Liver (tissue), 8 donors: ENCODE measurements at regions not wholly inside any gene's neighbourhood (a gene's known extent, or its start where the extent isn't known, plus 50 kb on each side); places are given as distances from the start of the nearest gene placed in this dataset.

Experiments used
- DNase-seq: peaks from one replicate; pipeline ENCODE4 v3.0.0-alpha.2; 2017; ENCODE audit warnings: low spot score
- H3K27ac ChIP-seq, 2 donors: one replicate each; pipeline ENCODE4 v1.7.0; 2013; ENCODE audit warnings: inconsistent platforms in 2 of 2, low read length in 2 of 2, control low read depth in 1 of 2, low read depth in 1 of 2, mild to moderate bottlenecking in 1 of 2
- H3K27me3 ChIP-seq, 4 donors: one replicate each; pipeline versions ENCODE4 v1.6.1 to v1.7.0; 2013; ENCODE audit warnings: low read length in 3 of 4, inconsistent platforms in 1 of 4, mild to moderate bottlenecking in 1 of 4, moderate library complexity in 1 of 4; ENCODE audit not compliant: control insufficient read depth in 4 of 4, insufficient read depth in 4 of 4
- H3K36me3 ChIP-seq, 4 donors: one replicate each; pipeline versions ENCODE4 v1.6.1 to v1.7.0; 2013; ENCODE audit warnings: low read length in 3 of 4, mild to moderate bottlenecking in 3 of 4, low read depth in 1 of 4, moderate library complexity in 1 of 4; ENCODE audit not compliant: control insufficient read depth in 4 of 4, insufficient read depth in 3 of 4
- H3K4me1 ChIP-seq, 4 donors: one replicate each; pipeline versions ENCODE4 v1.6.1 to v1.7.0; 2013; ENCODE audit warnings: low read length in 3 of 4, mild to moderate bottlenecking in 3 of 4, moderate library complexity in 1 of 4; ENCODE audit not compliant: control insufficient read depth in 4 of 4, insufficient read depth in 4 of 4
- H3K4me3 ChIP-seq, 3 donors: one replicate each; pipeline versions ENCODE4 v1.6.1 to v1.7.0; 2013; ENCODE audit warnings: low read length in 3 of 3, control low read depth in 1 of 3, low read depth in 1 of 3, mild to moderate bottlenecking in 1 of 3
- H3K9ac ChIP-seq, 2 donors: one replicate each; pipeline ENCODE4 v1.7.0; 2013; ENCODE audit warnings: low read length in 2 of 2, mild to moderate bottlenecking in 2 of 2, moderate library complexity in 2 of 2, control low read depth in 1 of 2, low read depth in 1 of 2
- H3K9me3 ChIP-seq, 4 donors: one replicate each; pipeline versions ENCODE4 v1.6.1 to v1.7.0; 2013; ENCODE audit warnings: low read length in 3 of 4; ENCODE audit not compliant: control insufficient read depth in 4 of 4
- ATF3 ChIP-seq: IDR thresholded peaks from 2 replicates; pipeline ENCODE4 v1.6.1; 2016; ENCODE audit warnings: antibody characterized with exemption
- CTCF ChIP-seq: fragments of 150-350 bp; IDR thresholded peaks from 2 replicates; pipeline ENCODE4 v1.5.1; 2017; ENCODE audit warnings: improper control_type of control experiment, low read depth, low read length; ENCODE audit not compliant: missing input control
- EGR1 ChIP-seq, 2 donors: IDR thresholded peaks; 2 replicates each; pipeline ENCODE4 v1.6.1; 2016 to 2018; ENCODE audit warnings: antibody characterized with exemption in 2 of 2, low read depth in 2 of 2
- FOXA1 ChIP-seq: IDR thresholded peaks from 2 replicates; pipeline ENCODE4 v1.6.1; 2016; ENCODE audit warnings: antibody characterized with exemption
- FOXA2 ChIP-seq: IDR thresholded peaks from 2 replicates; pipeline ENCODE4 v1.6.1; 2016; ENCODE audit warnings: antibody characterized with exemption
- GABPA ChIP-seq, 2 donors: IDR thresholded peaks in 1 of 2; conservative IDR thresholded peaks in 1 of 2; 2 replicates each; pipeline ENCODE4 v1.6.1; 2016; ENCODE audit warnings: antibody characterized with exemption in 2 of 2, mild to moderate bottlenecking in 1 of 2, moderate library complexity in 1 of 2
- HNF4A ChIP-seq, 2 donors: conservative IDR thresholded peaks; 2 replicates each; pipeline ENCODE4 v1.6.1; 2016; ENCODE audit warnings: antibody characterized with exemption in 2 of 2, mild to moderate bottlenecking in 2 of 2
- HNF4G ChIP-seq: IDR thresholded peaks from 2 replicates; pipeline ENCODE4 v1.6.1; 2016; ENCODE audit warnings: antibody characterized with exemption
- JUND ChIP-seq, 2 donors: IDR thresholded peaks; 2 replicates each; pipeline ENCODE4 v1.6.1; 2016; ENCODE audit warnings: antibody characterized with exemption in 2 of 2
- MAX ChIP-seq: IDR thresholded peaks from 2 replicates; pipeline ENCODE4 v1.6.1; 2016; ENCODE audit warnings: antibody characterized with exemption
- NR2F2 ChIP-seq: IDR thresholded peaks from 2 replicates; pipeline ENCODE4 v1.6.1; 2016; ENCODE audit warnings: antibody characterized with exemption
- RAD21 ChIP-seq, 2 donors: IDR thresholded peaks; 2 replicates each; pipeline ENCODE4 v1.6.1; 2016; ENCODE audit warnings: antibody characterized with exemption in 2 of 2, mild to moderate bottlenecking in 2 of 2
- REST ChIP-seq: IDR thresholded peaks from 2 replicates; pipeline ENCODE4 v1.6.1; 2016; ENCODE audit warnings: antibody characterized with exemption, mild to moderate bottlenecking
- RXRA ChIP-seq, 2 donors: IDR thresholded peaks; 2 replicates each; pipeline ENCODE4 v1.6.1; 2017 to 2018; ENCODE audit warnings: antibody characterized with exemption in 2 of 2, mild to moderate bottlenecking in 1 of 2
- SP1 ChIP-seq: IDR thresholded peaks from 2 replicates; pipeline ENCODE4 v1.6.1; 2018; ENCODE audit warnings: antibody characterized with exemption, mild to moderate bottlenecking
- TAF1 ChIP-seq: conservative IDR thresholded peaks from 2 replicates; pipeline ENCODE4 v1.6.1; 2016; ENCODE audit warnings: antibody characterized with exemption, mild to moderate bottlenecking
- YY1 ChIP-seq: IDR thresholded peaks from 2 replicates; pipeline ENCODE4 v1.6.1; 2016; ENCODE audit warnings: antibody characterized with exemption, mild to moderate bottlenecking
- ZBTB33 ChIP-seq: IDR thresholded peaks from 2 replicates; pipeline ENCODE4 v1.6.1; 2016; ENCODE audit warnings: antibody characterized with exemption
- WGBS: extraction: QIAGEN DNeasy Blood & Tissue Kit; methylation state at CpG from one replicate; pipeline ENCODE4 v1.1.7; 2013; 5-methylcytosine and 5-hydroxymethylcytosine counted together
- donor health status: healthy.
- donor health status: healthy.
- donor health status: healthy.
- donor health status: healthy.
- donor health status: healthy.

GRCh38 chr2:38500283-38500634 lies 102.5 kb downstream of the HNRNPLL start:
- no peak overlapping the region for H3K27ac ChIP-seq

More at GRCh38 chr2:38500283-38500634, 102.5 kb downstream of the HNRNPLL start:
- peaks cover 2 to 17% (median 13%) of the 10 kb centered on the region in 4 donors for H3K4me1 ChIP-seq
- H3K36me3 ChIP-seq = no peaks in the 10 kb centered on the region
- no peak overlapping the region for H3K4me3 ChIP-seq
- no peaks in the 10 kb centered on the region for H3K27me3 ChIP-seq
- TF ChIP-seq CTCF (no peak), TAF1 (no peak), ATF3 (no peak), NR2F2 (no peak), JUND (IDR thresholded peaks at IDR 0.05) (no peak), GABPA (IDR thresholded peaks at IDR 0.05 in 1 of 2, conservative IDR thresholded peaks at IDR 0.05 in 1 of 2) (no peak), RAD21 (IDR thresholded peaks at IDR 0.05) (no peak), EGR1 (IDR thresholded peaks at IDR 0.05; ENCODE audit: low read depth in 2 of 2) (no peak), YY1 (no peak), REST (no peak), FOXA1 (no peak), RXRA (IDR thresholded peaks at IDR 0.05) (no peak), MAX (no peak), FOXA2 (no peak), ZBTB33 (no peak), HNF4G (no peak), SP1 (no peak), HNF4A (conservative IDR thresholded peaks at IDR 0.05) (no peak)
- H3K9me3 ChIP-seq = no peaks in the 10 kb centered on the region
- no peak for DNase-seq
- no peak overlapping the region for H3K9ac ChIP-seq
- WGBS = 95% methylated on average over 12 of the region's 12 CpGs
